Retinal pigment epithelial cell (primary cell): ENCODE measurements at regions not wholly inside any gene's neighbourhood (a gene's known extent, or its start where the extent isn't known, plus 50 kb on each side); places are given as distances from the start of the nearest gene placed in this dataset.

Experiments used
- DNase-seq: peaks from one replicate; pipeline ENCODE4 v3.0.0-alpha.2; 2010; ENCODE audit warnings: low read depth
- H3K4me3 ChIP-seq: 2 replicates; pipeline ENCODE4 v1.5.1; 2011; ENCODE audit warnings: mild to moderate bottlenecking, low read length, control low read depth, moderate library complexity
- TF ChIP-seq, protein P1 (sequence below): conservative IDR thresholded peaks from 2 replicates; pipeline ENCODE4 v1.5.1; 2011; ENCODE audit warnings: low read depth, low read length, control low read depth, inconsistent platforms

DNA sequence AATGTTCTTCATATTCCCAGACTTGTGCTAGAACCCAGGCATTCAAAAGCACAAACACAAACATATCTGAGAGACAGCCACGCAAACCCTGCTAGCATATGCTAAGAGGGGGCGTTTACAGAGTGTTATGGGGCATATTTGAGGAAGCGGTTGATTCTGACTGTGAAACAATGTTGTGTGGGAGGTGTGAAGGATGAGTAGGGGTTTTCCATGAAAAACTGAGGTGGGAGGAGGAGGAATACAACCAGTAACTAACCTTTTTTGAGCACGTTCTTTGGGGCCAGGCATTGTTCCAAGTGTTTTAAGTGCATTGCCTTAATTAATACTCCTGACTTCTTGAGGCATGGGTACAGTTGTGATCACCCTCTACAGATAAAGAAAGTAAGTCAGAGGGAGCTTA is 499.5 kb downstream of the AACS start:
- TF ChIP-seq, protein P1, sequence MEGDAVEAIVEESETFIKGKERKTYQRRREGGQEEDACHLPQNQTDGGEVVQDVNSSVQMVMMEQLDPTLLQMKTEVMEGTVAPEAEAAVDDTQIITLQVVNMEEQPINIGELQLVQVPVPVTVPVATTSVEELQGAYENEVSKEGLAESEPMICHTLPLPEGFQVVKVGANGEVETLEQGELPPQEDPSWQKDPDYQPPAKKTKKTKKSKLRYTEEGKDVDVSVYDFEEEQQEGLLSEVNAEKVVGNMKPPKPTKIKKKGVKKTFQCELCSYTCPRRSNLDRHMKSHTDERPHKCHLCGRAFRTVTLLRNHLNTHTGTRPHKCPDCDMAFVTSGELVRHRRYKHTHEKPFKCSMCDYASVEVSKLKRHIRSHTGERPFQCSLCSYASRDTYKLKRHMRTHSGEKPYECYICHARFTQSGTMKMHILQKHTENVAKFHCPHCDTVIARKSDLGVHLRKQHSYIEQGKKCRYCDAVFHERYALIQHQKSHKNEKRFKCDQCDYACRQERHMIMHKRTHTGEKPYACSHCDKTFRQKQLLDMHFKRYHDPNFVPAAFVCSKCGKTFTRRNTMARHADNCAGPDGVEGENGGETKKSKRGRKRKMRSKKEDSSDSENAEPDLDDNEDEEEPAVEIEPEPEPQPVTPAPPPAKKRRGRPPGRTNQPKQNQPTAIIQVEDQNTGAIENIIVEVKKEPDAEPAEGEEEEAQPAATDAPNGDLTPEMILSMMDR: no peak
- no peak for DNase-seq
- H3K4me3 ChIP-seq: no peak overlapping the region

DNA sequence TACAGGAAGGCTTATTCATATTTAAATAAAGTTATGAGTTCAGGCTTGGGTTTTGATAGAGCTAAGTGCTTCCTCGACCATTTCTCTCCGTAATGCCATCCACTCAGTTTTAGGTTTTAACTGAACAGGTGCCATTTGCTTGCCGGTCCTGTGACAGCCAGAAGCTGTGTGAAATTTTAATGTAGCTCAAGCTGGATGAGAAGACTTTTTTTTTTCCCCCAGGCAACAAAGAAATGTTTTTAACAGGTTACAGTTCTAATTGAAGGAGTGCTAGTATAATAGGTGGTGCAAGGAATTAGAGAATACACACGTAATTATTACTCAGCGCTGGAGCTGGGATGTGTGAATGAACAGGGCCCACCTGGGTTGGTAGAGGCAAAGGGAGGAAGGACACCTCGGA is 502.3 kb downstream of the AACS start:
- no peak for DNase-seq
- H3K4me3 ChIP-seq: no peak overlapping the region
- TF ChIP-seq, protein P1: no peak

DNA sequence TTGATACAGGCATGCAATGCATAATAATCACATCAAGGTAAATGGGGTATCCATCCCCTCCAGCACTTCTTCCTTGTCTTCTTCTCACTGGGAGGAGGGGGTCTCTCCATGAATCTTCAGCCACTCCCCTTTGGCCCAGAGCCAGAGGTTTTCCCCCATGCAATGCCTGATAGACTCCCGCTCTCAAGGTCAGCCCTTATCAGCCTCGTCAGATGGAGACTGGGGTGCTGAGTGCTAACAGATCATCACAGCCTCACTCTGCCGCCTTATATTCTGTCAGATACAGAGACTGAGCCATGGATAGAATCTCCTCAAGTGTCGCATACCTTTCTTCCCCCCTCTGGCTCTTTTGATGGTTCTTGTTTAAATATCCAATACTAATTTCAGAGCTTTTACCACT is 503.1 kb downstream of the AACS start:
- DNase-seq: no peak
- TF ChIP-seq, protein P1: no peak
- no peak overlapping the region for H3K4me3 ChIP-seq

DNA sequence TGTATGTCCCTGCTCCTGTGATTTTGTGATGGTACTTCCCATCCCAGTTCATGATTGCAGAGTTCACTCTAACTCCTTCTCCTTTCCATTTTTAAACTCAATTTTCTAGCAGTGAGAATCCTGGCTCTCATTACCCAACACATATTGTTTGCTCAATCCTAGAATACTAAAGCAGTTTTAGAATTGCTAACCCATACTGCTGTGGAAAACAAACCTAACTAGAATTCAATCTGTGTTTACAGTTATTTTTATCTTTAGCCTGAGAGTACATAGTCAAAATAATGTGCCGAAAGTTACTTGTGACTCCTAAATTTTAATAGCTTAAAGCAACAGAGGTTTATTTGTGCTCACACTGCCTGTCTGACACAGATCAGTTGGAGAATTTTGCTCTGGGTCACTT is 508.0 kb downstream of the AACS start:
- TF ChIP-seq, protein P1: no peak

DNA sequence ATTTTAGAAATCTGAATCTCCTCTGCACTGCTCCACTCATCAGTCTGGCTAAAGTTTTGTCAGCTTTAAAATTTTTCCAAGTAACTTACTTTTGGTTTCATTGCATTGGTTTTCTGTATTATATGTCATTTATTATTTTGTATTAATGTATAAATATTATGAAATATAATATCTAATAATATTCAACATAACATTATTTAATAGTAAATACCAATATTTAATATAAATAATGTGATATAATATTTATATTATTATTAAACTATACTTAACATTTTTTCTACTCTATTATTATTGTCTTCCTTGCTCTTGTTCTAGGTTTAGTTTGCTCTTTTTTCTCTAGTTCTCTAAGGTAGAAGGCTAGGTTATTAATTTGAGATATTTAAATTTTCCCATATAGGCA is 512.1 kb downstream of the AACS start:
- TF ChIP-seq, protein P1: no peak
- no peak overlapping the region for H3K4me3 ChIP-seq
- no peak for DNase-seq

More for the DNA sequence above, 508.0 kb downstream of the AACS start:
- no peak overlapping the region for H3K4me3 ChIP-seq
- no peak for DNase-seq

DNA sequence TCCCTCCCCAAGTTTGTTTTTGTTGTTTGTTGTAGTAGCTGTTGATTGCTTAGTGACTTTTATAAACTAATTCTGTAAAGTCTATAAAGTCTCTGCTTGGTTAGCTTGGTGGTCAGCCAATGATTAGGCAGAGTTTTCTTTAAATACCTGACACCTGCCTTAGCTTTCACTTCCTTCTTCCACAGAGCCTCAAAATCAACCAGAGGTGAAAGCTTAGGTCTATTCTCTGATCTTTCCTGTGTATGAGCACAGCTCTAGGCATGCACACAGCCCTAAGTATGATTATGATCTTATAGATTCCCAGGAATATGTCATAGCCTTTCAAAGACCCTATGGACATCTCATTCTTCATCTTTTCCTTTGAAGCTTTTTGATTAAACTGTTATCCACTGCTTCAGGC is 514.7 kb downstream of the AACS start:
- DNase-seq: no peak
- TF ChIP-seq, protein P1: no peak

DNA sequence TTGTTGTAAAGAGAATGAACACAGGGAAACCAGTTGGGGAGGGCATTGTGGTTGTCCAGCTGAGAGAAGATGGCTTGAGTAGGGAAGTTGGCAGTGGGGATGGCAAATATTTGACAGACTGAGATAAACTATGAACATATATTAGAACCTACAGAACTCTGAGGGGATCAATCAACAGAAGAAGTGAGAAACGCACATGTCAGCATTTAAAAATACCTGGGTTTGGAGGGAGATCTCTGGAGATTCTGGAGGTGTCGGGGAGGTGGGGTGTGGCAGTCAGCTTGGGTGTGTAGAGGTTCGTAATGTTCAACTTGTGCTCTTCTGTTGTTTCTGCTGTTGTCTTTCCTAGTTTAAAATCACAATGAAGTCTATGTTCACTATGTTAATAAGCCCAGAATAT is 517.8 kb downstream of the AACS start:
- H3K4me3 ChIP-seq: no peak overlapping the region
- DNase-seq: no peak
- TF ChIP-seq, protein P1: no peak

More for the DNA sequence above, 514.7 kb downstream of the AACS start:
- H3K4me3 ChIP-seq: no peak overlapping the region
